Activated CD4-positive, alpha-beta T cell treated with anti-CD3 and anti-CD28 coated beads for 4 hours (primary cell): ENCODE measurements at regions not wholly inside any gene's neighbourhood (a gene's known extent, or its start where the extent isn't known, plus 50 kb on each side); places are given as distances from the start of the nearest gene placed in this dataset.
"Not testable (repeated sequence)": the region's sequence is repeated elsewhere in the genome, so short reads cannot be mapped to it uniquely, and the experiment has no call there.

ENCODE experiments used
- DNase-seq, 2 donors: peaks; one replicate each; pipeline ENCODE4 v3.0.0-alpha.2; 2020

DNA sequence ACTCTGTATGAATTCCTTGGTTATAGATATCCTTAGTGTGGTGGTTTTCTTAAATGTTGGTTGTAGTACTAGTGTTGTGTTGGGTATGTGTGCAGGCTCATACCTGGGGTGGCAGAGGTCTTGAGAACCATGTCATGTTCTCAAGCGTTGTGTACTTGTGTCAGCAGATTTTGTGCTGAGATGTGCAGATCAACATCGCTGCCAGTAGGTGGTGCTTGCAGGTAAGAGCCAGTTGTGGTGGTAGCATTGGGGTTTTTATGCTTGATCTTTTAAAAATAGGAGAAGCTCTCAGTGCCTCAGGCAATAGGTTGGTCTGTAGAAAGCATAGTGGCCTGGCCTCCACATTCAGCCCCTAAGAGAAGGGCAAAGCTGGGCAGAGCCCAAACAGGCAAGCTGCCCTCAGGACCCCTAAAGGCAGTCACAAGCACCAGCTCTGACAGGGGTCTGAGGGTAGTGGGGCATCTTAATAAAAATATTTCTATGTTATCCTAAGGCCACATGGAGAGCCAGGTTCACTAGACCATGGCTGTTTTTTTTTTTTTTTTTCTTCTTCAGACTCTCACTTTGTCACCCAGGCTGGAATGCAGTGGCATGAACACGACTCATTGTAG, 164.0 kb downstream of the IL20RB start:
- no peak for DNase-seq

DNA sequence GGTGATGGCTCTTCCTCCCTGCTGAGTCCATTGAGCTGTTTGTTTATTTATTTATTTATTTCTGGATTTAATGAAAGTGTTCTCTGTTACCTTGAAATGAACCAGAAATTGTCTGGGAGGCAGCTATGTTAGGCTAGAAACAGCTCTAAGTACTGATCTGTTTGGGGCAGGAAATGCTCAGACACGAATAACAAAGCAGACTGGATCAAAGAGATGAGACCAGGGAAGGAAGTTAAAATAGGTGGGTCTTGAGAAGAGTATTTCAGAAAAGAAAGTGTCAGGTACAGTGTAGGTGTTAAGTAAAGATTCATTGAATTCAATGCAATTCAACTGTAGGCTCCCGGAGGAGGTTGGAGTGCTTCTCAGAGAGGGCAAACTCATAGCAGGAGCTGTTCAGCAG, 173.3 kb downstream of the IL20RB start:
- DNase-seq = no peak

DNA sequence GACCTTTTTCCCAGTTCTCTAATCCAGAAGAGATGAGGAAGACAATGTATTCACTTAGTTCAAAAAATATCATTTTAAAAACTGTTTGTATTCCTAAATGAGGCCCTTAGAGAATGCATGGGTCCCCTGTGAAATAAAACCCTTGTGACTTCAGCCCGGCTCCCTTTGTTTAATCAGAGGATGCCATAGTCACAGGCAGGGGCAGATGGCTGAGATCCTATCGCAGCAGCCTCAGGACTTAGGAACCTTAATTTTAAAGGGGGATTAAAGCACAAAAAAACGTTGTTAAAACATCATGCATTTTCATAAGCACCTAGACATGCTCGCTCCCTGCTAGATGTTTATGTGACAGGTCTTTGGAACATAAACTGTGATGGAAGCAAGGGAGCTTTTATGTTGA, 176.6 kb downstream of the IL20RB start:
- DNase-seq = no peak

DNA sequence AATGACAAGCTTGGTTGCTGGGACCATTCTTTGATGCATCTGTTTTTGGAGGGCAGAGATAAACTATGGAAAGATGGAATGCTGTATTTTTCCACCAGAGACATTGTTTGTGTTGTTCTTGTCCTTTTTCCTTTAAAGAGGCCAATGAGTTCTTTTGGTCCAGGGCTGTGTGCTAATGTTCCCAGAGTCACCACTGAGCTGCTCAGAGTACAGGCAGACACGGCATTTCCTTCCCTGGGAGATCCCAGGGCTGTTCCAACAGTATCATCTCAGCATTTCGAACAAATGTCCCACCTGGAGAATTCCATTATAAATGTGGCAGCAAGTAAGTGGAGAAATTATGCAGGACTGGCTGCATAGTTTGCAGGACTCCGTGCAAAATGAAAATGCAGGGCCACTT, 190.6 kb downstream of the IL20RB start:
- no peak for DNase-seq

DNA sequence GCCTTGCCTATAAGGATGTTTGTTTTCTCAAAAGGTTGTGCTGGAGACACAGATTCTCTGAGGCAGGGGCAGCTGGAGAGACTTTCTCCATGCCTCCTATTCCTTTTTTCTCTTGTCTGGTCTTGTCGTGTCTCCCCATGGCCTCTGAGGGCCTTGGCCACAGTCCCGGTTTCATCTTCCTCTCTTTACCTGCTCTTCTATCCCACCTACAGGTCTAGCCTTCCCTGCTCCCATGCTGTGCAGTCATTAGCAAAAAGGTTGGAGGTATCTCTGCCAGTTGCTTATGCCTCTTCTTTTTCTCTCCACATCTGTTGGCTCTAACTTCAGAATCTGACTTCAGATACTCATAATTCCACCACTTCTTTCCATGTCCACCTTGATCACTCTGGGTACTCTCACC, 191.1 kb downstream of the IL20RB start:
- DNase-seq = no peak

DNA sequence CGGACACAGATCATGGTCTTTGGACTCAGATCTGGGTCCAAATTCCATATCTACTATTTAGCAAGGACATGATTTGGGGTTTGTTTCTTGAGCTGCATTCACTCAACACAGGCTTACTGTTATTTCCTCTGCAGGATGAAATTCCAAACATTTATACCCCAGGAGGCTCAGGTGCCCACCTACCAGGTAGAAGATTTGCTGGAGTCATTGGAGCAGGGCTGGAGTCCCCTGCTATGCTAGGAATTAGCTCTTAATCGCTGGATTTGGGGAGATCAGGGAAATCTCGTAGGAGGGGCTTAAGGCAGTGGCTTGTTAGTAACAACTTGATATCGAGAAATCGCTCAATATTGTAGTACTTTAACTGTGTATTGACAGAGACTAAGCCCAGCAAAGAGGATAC, 193.0 kb downstream of the IL20RB start:
- DNase-seq = no peak

DNA sequence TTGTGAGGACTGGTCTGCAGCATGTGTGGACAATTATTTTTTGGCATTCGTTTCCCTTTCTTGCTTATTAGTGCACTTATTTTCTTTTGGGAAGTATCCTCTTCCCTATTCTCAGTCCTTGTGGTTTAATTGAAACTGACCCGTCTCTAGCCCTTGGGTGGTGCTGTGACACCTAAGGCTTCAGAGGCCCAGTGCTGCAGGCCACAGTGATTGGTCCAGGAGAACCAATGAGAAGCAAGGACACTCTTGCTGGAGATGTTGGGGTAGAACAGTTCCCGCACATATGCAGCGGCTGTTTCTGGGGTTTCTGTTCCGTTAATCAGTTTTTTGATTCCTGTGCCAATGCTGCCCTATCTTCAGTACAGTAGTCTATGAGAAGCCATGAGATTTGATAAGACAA, 195.3 kb downstream of the IL20RB start:
- not testable (repeated sequence) for DNase-seq

DNA sequence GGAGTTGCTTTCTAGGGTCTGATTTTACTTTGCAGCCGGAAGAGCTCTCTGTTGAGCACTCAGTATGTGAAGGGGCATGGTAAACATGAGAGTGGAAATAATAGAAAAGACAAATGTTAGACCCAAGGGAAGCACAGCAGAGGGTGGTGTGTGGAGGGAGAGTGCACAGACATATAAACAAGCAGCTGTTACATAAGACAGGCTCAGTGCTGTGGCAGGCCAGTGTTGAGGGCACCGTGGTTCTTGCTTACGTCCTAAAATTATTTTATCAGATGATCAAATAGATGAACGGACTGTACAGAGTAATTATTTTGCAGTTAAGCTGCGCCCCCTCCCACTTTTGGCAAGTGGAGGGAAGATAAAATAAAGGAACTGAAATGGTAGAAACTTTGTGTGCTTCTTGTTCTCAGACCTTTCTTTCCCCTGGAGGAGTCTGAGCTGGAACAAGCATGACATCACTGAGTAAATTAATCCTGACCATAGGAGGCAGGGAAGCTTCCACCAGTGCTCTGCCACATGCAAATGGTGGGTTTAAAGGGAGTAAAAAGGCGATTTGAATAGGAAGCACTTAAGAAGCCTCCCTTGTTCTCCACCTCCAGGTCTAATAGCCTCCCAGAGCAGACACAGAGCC, 205.6 kb downstream of the IL20RB start:
- no peak for DNase-seq

DNA sequence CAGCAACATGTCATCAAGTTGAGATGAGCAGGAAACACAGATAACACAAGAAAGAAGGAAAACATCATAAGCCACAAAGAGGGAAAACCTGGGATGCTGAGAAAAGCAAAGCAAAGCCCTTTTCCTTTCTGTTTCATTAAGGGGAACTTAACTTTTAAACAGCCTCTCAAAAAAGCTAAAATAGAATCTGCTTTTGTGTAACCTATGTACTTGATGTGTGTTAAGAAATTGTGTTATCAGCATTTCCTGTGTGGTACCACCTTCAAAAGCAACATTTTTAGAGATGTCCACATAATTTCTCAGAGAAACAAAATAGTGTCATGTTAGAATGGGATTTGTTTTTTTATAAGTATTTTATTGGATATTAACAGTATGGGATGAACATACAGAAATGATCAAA, 206.2 kb downstream of the IL20RB start:
- no peak for DNase-seq

DNA sequence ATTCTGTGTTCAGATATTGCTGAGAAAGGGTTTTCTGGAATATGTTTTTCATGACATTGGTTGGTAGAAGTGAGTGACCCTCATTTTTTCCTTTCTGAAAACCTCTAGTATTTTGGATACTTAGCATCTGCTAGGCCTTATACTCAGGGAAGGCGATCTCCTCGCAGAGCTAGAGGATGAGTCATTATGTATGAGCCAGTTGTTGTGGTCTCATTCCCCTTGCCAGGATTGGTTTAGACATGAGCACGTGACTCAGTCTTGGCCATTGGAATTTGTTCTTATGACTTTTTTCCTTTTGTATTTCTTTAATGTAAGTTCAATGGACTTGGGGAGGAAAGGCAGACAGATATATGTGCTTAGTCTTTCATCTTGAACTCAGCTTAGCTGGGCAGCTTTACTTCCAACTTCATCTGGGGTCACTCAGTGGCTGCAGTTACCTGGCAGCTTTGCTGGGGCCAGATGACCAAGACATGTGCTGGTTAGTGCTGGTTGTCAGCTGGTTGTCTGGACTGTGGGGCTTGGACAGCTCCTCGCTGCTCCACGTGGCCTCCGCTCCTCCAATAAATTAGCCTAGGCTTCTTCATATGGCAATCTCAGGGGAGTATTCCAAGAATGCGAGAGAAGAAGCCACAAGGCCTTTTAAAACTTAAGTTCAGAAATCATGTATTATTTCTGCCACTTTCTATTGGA, 207.5 kb downstream of the IL20RB start:
- no peak for DNase-seq

DNA sequence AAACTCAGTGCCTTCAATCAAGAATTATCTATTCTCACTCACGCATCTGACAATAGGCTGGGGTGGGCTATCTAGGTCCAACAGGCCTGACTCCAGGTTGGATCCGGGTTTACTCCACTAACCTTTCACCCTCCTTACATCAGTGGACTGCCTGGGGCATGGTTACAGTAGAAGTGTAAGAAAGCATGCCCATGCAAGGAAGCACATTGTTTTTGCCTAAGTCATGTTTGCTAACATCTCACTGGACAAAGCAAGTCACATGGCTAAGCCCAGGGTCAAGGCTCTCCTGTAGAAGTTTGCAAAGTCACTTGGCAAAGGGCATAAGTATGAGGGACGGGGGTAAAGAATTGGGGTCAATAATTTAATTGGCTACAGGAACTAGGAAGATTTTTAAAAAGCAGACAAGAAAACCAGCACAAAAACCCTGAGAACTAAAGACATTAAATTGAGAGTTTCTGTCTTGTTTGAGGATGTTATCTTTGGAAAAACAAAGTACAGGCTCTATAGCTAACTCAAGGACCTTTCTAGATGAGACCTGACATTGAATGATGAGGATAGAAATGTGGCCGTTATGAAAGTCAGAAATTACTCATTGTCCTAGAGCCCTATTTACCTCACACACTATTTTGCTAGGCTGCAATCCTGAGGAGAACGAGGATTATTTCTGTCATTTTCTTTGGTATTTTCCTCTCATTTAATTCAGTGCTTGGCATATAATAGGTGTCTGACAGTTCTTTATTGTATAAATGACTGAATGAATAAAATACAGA, 214.2 kb downstream of the IL20RB start:
- DNase-seq = no peak

DNA sequence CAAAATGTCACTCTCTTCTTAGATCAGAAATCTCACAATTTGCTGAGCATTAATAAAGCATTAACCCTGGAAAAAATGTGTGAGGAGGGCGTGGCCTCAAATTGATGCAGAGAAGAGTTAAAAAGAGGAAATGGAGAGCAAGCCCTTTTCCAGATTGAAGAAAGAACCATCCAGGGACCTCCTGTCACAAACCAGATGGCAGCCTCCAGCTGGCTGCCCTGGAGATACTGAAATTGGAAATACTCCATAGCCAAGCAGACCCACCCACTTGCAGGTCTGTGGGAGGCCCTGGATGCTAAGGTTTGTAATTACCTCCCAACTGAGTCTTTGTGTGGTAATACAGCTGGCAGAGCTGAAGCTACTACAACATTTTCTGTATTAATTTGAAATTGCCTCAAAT, 214.9 kb downstream of the IL20RB start:
- no peak for DNase-seq

DNA sequence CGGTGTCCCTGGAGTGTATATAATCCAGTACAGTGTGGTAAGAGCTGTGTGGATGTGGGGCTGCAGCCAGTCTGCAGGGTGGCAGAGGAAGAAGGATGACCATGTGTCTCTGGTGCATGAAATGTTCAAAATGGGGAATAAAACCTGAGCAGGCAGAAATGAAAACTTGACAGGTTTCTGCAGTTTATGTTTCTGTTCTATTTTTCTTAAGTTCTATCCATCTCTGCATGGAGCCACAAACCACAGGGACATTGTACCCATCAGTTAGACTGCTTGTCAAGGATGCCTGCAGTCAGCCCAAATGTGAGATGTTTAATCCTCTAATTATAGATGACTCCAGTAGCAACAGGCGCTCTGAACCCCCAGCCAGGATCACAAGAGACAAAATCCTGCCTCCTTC, 216.7 kb downstream of the IL20RB start:
- DNase-seq = no peak

DNA sequence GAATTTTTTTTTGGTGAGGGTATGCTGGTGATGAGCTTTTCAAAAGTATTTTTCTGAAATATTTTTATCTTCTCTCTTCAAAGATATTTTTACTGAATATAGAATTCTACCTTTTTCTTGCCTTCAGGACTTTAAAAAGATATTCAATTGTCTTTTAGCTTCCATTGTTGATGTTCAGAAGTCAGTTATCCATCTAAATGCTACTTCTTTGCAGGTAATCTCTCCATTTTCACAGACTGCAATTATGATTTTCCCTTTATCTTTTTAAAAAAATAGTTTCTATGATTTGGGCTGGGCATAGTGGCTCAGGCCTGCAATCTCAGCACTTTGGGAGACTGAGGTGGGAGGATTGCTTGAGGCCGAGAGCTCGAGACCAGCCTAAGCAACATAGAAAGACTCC, 222.4 kb downstream of the IL20RB start:
- no peak for DNase-seq

DNA sequence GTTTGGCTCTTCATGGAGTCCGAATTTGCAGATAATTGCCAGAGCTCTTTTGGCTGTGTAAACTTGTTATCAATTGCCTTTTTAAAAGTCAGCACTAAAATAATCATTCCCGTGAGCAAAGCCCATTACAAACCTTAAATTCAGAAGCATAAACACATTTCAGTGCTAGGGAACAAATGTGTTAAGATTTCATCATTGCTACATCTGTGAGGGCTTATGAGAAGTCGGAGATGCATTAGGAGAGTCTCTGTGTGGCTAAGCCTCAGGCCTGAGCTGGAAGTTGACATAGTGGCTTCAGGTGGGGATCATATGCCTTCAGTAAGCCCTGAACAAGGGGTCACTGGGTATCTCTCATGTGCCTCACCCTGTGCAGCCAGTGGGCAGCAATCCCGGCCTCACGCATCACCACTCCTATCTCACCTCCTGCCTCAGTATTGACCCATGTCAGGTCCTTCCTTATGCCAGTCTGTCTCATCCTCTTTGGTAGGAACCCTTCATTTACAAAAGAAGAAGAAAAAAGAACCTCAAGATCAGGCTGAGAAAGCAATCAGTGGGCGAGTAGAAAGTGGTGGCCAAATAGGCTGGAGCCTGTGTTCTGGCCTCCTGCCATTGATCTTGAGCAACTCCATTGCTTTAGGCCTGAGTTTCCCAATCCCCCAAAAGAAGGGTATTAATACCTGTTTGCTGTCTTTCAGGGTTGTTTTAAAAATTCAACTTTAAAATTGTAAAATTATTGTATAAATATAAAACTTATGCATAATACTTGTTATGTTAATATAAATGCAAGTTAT, 233.5 kb downstream of the IL20RB start:
- DNase-seq = no peak

DNA sequence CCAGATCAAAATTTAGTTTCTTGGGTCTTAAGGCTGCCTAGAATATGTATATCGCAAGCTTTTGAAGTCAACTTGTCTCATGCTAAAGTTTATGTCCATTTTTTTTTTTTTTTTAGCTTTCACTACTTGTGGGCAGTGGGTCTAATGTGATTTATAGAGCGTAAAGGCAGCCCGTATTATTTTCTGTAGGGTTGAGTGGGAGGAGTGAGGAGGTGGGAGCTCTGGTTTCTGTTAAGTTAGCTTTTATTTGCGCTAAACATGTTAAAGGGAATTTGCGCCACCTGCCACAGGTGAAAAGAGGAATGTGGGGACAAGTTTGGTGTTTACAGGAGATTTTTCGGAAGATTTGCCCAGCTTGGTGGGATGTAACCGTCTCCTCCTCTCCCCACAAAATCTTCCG, 234.2 kb downstream of the IL20RB start:
- no peak for DNase-seq

DNA sequence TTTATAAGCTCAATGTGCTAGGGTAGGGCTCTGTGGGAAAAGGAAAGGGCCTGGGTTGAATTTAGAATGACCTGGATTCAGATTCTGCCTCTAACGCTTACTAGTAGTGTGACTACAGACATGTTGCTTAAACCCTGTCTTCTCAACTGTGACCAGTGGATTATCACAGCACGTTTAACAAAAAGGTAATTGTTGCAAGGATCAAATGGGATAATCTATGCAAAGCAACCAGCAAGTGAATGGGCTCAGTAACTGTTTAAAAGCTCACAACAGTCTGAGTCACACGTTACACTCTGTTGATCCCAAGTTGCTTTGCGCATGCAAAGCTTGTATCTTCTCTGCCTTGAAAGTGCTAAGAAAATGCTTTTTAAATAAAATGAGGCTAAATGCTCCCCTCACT, 236.5 kb downstream of the IL20RB start:
- DNase-seq = no peak

DNA sequence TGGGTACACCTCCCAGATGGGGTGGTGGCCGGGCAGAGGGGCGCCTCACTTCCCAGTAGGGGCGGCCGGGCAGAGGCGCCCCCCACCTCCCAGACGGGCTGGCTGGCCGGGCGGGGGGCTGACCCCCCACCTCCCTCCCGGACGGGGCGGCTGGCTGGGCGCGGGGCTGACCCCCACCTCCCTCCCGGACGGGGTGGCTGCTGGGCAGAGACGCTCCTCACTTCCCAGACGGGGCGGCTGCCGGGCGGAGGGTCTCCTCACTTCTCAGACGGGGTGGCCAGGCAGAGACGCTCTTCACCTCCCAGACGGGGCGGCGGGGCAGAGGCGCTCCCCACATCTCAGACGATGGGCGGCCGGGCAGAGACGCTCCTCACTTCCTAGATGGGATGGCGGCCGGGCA, 240.6 kb downstream of the IL20RB start:
- DNase-seq = not testable (repeated sequence)

DNA sequence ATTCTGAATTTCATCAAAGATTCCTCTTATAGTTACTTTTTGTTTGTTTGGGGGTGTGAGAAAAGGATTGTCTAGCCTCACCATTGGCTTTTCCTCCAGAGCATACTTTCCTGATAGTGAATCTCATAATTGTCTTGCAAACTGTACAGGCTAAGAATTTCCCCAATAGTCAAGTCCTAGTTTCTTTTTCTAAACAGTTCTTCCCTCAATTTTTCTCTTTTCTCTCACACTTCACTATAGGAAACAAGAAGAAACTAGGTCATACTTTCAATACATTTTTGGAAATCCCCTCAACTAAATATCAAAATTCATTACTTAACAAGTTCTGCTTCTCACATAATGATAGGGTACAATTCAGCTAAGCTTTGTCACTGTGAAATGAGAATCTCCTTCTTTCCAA, 241.9 kb downstream of the IL20RB start:
- no peak for DNase-seq

DNA sequence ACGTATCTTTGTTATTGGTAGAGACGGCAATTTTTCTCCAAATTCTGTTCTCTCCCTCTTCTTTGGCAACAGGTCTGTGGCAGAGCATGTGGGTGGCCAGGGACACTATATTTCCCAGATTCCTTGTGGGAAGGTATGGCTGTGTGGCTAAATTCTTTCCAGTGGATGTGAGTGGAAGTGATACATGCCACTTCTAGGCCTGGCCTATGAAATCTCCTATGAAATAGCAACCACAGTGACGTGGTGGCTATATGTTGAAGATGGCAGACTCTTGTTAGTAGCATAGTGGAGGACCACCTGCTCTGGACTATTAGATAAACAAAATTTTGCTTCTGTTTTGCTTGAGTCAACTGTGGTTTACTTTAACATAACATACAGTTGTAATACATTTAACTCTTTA, 243.3 kb downstream of the IL20RB start:
- no peak for DNase-seq

DNA sequence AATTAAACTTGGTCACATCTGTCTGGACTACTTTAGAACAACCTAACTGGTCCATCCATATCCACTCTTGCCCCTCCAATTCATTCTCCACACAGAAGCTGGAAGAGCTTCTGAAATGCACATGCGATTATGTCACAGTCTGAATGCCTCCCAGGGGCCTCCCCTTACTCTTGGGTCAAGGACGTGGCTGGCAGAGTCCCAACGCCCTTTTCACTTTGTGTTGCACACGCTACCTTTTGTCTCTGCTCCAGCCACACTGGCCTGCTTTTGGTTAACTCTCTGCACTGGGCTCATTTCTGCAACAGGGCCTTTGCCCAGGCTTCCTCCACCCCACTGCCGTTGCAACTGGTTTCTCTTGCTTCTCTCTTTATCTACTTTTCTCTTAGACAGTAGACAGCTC, 245.2 kb downstream of the IL20RB start:
- no peak for DNase-seq

DNA sequence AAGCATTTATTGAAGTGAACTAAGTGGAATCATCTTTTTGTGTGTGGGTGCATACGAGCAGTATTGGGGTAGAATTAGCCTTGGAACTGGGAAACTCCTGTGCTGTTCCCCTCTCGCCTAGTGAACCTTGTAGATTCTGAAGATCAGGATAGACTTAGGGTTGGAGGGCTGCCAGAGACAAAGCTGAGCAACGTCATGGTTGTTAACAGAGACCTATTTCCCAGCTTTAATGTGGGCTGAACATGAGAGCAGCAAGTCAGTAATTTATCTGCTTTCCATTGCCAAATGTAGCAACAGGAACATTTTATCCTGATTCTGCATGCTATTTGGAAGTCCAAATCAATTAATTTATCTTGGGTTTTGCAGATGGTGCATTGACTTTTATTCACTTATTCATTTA, 246.6 kb downstream of the IL20RB start:
- no peak for DNase-seq

DNA sequence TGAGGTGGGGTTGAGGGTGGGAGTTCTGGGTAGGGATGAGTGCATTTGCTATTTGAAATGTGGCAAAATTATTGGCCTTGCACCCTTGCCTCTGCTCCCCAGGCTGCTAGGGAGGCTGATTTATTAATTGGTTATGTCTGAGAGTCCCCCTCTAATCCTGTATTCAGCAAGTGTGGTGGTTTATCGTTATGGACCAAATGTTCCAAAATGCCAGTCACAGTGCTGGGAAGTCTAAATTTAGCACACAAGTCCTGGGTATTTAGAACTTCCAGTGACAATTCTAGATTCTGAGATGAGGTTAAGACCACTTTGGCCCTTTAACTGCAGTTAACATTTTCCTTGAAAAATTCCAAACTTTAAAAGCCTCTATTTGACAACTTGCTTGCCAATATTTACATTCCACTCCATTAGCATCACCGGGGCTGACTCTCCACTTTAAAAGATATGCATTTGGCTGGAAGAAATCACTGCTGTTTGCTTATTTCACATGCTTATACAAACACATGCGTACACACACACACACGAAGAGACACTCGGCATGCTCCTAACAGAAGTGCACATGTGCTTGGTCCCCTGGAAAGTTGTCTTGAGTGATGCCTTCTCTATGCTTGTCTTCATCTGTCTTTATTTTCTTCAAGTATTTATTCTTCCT, 247.7 kb downstream of the IL20RB start:
- no peak for DNase-seq
